HuH-7 (cell line): ENCODE measurements at regions not wholly inside any gene's neighbourhood (a gene's known extent, or its start where the extent isn't known, plus 50 kb on each side); places are given as distances from the start of the nearest gene placed in this dataset.
"Not testable (repeated sequence)": the region's sequence is repeated elsewhere in the genome, so short reads cannot be mapped to it uniquely, and the experiment has no call there.

Experiments
- DNase-seq: peaks from one replicate; pipeline ENCODE4 v3.0.0; 2011; ENCODE audit warnings: low spot score

DNA sequence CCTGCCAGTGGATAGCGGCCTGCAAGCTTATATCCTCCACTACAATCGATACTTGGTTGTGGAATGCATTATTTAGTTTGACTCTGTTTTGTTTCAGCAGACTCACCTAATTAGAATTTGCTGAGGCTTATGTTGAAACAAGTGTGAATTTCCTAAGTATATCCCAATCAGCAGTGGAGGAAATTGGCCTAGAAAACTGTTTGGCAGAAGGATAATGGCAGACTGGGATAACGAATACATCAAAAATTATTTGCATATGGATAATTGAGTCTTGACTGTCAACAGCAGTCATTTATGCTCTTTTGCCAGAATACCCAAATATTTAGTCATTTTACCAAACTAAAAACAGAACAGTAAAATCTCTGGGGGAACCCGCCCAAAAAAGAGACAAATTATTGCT lies 261.0 kb downstream of the DOK5 start:
- DNase-seq = no peak

DNA sequence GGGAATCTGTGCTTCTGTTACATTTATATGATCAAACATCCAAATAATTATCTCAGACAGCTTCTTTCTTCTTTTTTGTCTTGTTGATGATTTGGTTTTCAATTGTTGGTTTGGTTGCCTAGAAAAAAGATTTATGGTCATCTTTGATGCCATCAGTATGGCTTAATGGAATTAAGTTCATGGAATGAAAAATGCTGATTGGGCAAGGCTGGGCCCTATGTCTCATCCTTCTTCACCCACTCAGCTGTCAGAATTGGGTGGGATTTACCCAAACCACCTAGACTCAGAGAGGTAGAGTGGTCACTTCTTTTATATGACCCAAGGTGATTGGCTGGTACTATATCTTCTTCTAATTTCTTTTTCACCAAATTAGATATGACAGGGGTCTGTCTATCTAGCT lies 258.3 kb downstream of the DOK5 start:
- DNase-seq = no peak

DNA sequence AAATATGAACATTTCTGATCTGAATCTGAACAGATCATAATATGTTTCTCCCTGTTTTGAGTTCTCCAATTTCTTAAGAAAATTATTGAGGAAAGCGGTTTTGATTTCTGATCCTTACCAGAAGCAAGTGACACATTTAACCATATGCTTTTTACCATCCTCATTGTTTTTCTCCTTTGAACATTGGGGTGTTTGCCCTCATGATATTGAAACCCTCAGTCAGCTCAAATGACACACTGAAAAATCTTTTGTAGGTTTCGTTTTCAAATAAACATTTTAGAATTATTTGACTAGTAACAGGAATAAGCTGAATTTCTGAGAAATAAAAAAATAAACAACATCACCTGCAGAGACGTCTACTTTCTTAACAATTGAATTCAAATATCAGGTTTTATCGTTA lies 252.1 kb downstream of the DOK5 start:
- DNase-seq = no peak

DNA sequence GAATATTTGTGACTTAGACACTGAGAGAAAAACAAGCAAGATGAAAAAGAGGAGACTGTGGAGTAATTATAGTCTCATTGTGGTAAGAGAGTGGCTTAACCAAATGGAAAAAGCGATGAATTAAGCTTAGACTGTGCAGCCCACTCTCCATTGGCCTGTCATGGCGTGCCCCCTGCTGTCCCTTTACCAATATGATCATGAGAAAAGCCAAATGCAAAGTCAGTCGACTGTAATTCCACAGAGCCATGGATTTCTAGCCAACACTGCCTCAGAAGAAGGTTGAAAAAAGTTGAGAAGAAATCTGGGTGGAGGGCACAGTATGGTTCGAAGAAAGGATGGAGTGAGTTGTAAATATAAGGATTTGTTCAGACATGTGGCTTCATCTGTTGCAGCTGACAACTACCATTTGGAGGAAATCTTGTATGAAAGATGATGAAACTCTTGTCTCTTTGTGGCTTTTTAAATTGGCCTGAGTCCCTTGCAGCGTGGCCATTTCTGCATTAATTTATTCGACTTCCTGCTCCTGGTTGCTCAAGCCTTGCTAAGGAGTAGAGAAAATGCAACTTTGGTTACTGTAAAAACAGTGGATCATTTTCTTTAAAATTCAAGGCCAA lies 251.4 kb downstream of the DOK5 start:
- no peak for DNase-seq

DNA sequence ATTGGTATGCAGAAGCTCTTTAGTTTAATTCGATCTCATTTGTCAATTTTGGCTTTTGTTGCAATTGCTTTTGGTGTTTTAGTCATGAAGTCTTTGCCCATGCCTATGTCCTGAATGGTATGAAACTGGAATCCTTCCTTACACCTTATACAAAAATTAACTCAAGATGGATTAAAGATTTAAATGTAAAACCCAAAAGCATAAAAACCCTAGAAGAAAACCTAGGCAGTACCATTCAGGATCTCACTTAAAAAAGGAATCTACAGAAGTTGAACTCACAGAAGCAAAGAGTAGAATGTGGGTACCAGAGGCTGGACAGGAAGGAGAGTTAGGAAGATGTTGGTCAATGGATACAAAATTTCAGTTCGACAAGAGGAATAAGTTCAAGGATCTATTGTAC lies 249.9 kb downstream of the DOK5 start:
- DNase-seq = not testable (repeated sequence)

DNA sequence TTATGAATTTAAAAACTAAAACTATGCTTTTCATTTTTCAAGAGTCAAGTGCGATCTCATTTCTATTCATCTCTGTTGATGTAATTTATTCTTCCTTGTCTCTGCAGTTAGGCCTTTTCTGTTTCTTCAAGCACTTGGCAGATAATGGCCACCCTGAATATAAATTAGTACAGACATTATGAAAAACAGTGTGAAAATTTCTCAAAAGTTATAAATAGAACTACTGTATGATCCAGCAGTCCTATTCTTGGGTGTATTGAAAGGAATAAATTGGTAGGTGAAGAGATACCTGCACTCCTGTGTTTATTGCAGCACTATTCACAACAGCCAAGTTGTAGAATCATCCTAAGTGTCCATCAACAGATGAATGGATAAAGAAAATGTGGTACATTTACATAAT lies 248.3 kb downstream of the DOK5 start:
- no peak for DNase-seq

DNA sequence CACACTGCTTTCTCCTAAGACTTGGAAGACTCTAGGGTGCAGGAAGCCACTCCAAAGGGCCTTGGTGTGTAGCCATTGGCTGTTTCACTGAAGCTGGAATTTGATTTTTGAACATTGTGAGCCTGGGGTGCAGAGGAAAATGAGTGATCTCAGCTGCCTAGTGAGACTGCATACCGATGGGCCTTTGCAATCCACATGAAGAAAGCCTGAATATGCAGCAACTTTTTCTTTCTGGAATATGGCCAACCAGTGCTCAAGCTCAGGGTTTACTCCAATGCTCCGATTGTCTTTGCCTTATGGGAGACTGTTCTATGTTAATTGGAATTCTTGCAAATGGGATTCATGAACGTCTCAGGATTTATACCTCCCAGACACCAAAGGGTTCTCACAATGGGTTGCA lies 242.6 kb downstream of the DOK5 start:
- DNase-seq = no peak

DNA sequence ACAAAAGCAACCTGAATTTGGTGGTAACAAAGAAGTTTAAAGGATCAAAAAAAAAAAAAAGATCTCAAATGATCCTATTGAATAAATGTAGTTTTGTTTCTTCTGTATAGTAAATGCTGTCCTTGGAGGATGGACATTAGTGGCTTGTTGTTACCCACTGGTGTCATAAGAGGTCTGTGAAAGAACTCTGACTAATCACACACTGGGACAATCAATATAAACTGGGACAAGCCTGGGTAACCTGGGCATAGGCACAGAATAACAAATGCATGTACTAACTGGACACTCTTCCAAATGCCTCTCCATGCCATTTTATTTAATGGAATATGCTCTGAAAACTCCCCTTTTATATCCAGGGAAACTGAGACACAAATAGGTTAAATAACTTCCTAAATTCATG lies 241.4 kb downstream of the DOK5 start:
- DNase-seq = no peak

DNA sequence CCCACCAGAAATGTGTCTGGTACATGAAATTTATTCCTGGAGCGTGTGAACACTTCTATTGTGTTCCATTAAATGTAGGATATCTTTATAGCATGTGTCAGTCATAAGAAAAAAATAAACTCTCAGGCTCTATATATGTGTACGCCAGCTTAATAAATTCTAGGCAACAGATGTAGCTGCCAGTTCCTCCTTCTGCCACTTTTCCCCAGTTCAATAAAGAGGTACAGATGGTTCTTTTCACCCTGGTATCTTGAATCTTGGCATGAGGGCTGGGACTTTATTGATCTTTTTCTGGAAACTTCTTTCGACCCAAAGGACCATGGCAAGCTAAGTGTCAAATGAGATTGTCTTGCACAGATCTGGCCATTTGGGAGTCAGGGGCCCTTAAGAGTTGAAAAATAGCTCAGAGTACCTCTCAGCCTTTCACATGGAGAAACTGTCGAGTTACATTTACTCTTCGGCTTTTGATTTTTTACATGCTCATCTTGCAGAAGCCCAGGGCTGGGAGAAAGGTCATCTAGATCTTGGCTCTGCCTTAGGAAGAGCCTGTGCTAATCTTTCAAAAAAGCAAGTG lies 240.9 kb downstream of the DOK5 start:
- DNase-seq = no peak

DNA sequence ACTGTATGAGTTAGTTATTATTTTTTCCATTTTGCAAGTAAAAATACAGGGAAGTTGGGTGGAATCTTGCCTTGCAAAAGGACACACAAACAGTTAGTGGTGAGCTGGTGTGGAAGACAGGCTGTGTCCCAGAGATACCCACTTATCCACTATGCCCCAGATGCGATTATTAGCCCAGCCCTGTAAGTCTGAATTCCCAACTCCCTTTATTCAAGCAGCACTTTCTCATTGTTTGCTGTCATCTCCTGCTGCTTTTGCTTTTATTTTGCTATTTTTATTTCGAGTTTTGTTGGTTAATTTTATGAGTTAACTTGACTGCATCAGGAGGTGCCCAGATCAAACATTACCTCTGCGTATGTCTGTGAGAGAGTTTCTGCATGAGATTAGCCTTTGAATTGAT lies 239.4 kb downstream of the DOK5 start:
- no peak for DNase-seq

DNA sequence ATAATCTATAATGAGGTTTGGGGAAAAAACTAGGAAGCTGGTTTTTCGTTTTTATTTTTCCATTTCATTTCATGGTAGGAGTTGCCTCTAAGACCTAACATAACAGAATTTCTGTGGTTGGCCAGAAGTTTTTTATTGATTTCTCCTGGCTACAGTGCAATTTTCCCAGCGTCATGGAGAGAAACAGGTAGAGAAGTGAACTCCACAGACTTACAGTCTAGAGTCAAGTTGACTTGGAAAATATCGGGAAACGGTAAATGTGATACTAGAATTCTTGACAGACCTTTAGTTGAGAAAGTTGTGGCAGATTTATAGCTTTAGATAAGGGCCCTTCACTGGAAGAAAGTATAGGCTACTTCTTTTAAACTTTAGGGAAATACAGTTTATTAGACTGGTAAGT lies 238.3 kb downstream of the DOK5 start:
- DNase-seq = no peak

DNA sequence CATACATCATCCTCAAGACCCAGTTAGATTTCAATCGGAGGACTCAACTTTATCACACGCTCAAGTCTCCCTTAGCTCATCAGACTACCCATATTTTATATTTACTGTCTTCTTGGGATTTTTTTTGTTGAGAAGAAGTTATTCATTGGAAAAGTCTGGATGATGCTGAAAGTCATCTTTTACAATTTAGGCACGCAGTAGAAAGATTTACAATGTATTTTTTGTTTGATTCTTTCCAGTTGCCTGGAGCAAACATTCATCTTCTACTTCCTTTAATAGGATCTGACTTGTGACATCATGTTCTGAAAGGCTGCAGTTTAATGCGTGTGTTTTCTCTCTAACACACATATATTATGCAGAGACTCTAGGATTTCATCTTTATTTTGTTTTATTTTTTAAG lies 235.7 kb downstream of the DOK5 start:
- DNase-seq = no peak

DNA sequence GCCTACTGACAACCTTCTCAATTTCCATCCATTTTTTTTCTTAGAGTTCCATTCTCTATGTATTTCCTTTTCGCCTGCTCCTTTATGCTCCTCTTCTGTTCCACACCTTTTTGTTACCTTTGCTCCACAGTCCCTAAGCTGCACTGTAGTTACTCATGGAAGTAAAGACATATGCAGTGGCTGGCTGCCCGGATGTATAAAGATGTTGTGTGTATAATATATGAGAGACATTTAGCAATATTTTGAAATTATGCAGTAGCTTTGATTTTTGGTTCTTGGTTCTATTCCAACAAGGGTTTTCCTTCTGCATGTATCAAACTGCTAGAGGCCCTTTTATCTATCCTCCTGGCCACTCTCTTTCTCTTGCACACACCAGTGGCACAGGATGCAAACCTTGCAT lies 234.9 kb downstream of the DOK5 start:
- DNase-seq = no peak

DNA sequence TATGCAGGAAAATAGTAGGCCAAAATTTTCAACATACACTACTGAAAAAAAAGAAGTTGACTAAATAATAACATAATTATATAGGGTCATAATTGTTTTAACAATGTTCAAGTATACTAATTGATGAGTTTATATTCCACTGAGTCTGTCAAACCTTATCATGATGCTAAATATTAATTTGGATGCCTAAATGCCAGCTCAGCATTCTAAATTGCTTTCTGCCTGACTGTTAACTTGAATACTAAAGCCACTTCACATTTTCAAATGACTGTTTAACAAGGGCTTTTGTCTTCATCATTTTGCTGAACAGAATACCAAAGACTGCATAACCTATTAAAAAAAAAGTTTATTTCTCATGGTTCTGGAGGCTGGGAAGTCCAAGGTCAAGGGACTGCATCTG lies 232.8 kb downstream of the DOK5 start:
- no peak for DNase-seq

DNA sequence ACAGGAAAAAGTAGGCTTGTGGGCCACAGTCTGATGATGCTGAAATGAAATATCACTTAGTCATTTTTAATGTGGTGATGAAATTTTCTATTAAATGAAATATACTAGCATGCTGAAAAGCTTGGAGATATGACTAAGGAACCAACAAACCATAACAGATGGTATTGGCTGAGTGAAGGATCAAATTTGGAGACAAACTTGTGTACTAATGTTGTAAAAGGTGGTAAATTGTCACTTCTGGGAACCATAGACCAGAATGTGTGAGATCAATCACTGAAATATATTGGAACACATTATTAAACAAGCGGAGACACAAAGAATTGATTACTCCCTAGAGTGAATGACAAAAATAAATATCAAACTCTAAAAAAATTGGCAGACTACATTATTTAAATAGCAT lies 232.4 kb downstream of the DOK5 start:
- DNase-seq = no peak

DNA sequence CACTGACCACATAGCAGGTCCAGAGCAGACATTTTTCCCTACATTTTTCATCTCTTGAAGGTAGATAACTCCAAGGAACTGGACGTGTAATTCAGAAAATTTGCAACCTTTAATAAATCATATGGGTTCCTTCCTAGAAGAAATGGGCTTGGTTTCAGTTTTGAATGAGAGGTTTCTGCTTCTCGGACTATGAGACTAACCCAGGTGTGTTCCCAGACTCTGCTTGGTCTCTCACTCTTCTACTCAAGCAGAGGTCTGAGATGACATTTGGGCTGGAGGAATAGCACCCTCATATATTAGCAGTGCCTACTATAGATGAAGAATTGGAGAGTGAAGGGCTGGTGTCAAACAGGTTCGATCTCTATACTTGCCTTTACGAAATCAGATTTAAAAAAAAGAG lies 231.2 kb downstream of the DOK5 start:
- no peak for DNase-seq

DNA sequence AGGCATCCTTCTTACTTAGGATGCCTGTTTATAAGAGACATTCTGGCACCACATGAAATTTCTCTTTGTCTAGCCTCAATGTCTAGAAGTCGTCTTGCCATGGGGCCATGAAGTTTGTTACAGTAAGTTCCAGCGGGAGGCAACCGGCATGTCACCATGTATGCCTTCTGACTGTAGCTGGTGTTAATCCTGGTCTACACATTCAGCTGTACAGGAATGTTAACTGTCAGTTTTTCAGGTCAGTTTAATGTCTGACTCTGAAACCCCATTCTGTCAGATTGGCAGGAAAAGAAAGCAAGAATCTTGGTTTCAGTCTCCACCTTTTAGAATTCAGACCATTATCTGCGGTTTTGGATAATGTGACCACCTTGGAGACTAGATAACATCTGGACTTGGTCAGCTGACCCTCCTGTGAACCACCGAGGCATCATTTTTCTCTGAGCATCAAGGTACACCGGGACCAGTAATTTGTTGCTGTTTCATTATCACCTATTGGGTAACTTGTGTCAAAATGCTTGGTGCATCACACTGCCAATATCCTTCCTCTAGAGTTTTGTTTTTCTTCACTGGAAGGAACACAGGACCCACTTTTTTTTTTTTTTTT lies 228.7 kb downstream of the DOK5 start:
- DNase-seq = no peak
